Limb (tissue), 2 donors: ENCODE measurements at regions not wholly inside any gene's neighbourhood (a gene's known extent, or its start where the extent isn't known, plus 50 kb on each side); places are given as distances from the start of the nearest gene placed in this dataset.
A peak's percentile ranks its signal among the peaks of the same experiment; 100 is the strongest.
"Not testable (repeated sequence)": the region's sequence is repeated elsewhere in the genome, so short reads cannot be mapped to it uniquely, and the experiment has no call there.

Experiments used
- DNase-seq, 2 donors: peaks; one replicate each; pipeline ENCODE4 v3.0.0-alpha.2; 2016; ENCODE audit errors: extremely low spot score in 2 of 2

DNA sequence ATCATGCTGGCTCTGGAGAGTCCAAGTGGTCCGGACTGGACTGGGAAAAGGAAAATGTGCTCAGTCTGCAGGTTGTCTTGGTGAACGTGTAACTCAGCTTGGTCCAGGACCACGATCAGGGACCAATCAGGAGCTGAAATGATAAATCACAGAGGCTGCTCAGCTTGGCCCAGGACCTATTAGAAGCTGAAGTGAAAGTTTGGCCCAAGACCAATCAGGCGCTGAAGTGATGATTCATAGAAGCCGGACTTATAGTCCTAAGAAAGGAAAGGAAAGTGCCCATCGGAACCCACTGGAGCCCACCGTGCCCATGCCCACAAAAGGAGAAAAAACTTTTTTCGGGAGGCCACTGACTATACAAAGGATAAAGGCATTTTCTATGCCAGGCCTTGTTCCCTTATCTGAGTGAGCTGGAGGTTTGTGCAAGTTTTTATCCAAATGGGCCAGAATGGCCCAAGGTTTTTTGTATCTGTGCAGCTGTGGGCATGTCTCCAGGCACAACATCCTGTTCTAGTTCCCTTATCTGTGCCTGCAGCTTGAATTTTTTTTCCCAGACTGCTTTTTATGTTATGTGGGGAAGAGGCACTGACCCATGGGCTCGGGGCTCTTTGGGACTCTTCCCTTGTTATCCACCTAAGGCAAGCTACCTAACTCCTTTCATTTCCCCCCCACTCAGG, 194.4 kb downstream of the FAM133A start:
- no peak for DNase-seq

DNA sequence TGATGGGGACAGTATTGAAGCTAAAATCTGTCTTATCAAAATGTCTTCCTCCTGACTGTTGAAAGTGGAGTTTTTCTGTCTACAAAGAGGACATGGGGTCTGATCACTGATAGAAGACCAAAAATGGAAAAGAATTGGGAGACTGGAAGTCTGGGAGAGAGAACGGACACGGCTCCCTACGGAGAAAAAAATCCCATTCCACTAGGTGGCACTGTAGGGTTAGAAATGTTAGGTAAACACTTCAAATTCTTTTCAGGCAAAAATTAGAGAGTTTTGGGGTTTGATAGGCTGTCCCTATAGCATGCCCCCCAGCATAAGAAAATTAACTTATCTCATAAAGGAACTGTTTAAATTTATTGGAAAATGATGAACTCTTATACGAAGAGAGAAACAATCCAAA, 200.5 kb downstream of the FAM133A start:
- DNase-seq: peak in 1 of 2 donors; percentile 3

GRCh38 chrX:93875621-93876282, 201.7 kb downstream of the FAM133A start:
- no peak for DNase-seq

DNA sequence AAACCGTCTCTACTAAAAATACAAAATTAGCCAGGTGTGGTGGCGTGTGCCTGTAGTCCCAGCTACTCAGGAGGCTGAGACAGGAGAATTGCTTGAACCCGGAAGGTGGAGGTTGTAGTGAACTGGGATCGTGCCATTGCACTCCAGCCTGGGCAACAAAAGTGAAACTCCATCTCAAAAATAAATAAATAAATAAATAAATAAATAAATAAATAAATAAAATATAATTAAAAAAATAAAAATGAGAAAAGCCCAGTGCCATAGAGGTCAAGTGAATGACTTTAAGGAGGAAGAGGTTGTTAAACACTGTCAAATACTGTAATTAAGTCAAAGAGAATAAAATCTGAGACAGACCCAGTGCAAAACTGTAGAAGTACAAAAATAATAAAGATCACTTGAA, 247.0 kb downstream of the FAM133A start:
- not testable (repeated sequence) for DNase-seq

- no peak for DNase-seq
These were observed 258.6 kb downstream of the FAM133A start for GRCh38 chrX:93932471-93933220.

- DNase-seq: no peak
These were observed 303.6 kb downstream of the FAM133A start for GRCh38 chrX:93977641-93978040.

DNA sequence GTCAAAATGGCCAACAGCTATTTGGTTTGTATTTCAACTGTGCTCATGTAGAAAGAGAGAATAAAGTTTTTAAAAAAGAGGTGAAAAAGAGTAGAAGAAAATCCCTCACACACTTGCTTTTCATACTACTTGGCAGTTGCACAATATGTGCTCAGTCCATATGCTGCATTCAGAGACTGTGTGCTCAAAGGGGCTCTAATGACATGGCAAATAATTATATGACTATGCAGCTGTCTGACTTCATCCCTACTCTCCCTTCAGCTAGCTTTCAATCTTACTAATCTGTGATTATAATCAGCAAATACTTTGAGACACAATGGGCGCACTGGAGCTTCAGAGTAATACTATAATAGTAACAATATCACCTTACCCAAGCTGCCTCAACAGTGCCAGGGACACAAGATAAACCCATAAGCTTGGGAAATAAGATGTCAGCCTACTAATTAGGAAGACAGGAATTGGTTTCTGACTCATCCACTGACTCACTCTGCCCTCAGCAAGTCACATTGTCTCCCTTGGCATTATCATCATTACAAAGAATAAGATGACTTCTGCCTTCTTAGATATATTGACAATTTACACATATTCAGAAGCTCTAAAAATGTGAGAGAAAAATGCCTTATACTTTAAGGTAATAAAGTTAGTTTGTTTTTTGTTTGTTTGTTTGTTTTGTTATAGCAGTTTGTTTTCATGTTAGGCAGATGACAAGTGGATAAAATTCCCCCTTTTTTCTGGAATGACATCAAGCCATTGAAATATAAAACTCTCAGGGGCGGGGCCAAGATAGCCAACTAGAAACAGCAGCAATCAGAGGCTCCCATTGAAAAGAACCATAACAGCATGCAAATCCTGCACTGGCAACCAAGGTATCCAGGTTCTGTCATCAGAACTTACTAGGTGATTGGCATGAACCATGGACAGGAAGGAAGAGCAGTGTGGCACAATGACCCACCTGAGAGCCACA, 311.6 kb downstream of the FAM133A start:
- no peak for DNase-seq
